ENCODE measurements at regions not wholly inside any gene's neighbourhood (a gene's known extent, or its start where the extent isn't known, plus 50 kb on each side); places are given as distances from the start of the nearest gene placed in this dataset.
A peak's percentile ranks its signal among the peaks of the same experiment; 100 is the strongest.

- 48 to 52% methylated on average over 3 of the region's 3 CpGs for WGBS, 2 donors
- TF ChIP-seq, protein P1, sequence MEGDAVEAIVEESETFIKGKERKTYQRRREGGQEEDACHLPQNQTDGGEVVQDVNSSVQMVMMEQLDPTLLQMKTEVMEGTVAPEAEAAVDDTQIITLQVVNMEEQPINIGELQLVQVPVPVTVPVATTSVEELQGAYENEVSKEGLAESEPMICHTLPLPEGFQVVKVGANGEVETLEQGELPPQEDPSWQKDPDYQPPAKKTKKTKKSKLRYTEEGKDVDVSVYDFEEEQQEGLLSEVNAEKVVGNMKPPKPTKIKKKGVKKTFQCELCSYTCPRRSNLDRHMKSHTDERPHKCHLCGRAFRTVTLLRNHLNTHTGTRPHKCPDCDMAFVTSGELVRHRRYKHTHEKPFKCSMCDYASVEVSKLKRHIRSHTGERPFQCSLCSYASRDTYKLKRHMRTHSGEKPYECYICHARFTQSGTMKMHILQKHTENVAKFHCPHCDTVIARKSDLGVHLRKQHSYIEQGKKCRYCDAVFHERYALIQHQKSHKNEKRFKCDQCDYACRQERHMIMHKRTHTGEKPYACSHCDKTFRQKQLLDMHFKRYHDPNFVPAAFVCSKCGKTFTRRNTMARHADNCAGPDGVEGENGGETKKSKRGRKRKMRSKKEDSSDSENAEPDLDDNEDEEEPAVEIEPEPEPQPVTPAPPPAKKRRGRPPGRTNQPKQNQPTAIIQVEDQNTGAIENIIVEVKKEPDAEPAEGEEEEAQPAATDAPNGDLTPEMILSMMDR (IDR thresholded peaks at IDR 0.05): no peak
- TF ChIP-seq EP300 (IDR thresholded peaks at IDR 0.05) (no peak), POLR2A (IDR thresholded peaks at IDR 0.05) (no peak), POLR2AphosphoS5 (IDR thresholded peaks at IDR 0.05) (no peak)
Measured at GRCh38 chr6:21496196-21496595, 97.4 kb upstream of the SOX4 start.

DNA sequence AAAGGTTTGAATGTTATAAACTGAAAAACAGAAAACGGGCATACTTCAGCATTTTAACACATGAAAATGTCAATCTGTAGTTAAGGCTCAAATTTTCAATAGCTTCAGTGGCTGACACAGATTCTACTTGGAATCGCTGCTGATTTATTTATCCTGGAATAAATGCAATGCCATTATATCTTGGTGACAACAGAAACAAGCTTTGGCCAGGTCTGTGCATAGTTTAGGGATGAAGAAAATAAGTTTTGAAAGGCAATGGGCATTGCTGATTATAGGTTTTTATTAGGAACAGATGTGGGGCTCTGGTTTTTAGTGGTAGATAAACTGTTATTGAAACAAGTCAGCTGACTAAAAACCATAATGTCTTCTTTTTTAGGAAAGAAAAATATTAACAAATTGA lies 96.8 kb upstream of the SOX4 start:
- Histone ChIP-seq H3K9me3 (no peaks in the 10 kb centered on the region), H3K4me3 (no peak overlapping the region), H3K27ac (no peak overlapping the region), H3K27me3 (no peaks in the 10 kb centered on the region), H3K4me1 (no peaks in the 10 kb centered on the region), H3K36me3 (no peaks in the 10 kb centered on the region)
- ATAC-seq (ENCODE audit: low FRiP score in 2 of 2) (peak in 1 of 2 donors; percentile 34), DNase-seq (no peak)
- WGBS, 2 donors: 76 to 86% methylated on average over 2 of the region's 2 CpGs
- TF ChIP-seq POLR2A (IDR thresholded peaks at IDR 0.05): no peak

More at GRCh38 chr6:21496196-21496595, 97.4 kb upstream of the SOX4 start:
- no peak overlapping the region for H3K27ac ChIP-seq
- H3K36me3 ChIP-seq: no peaks in the 10 kb centered on the region
- DNase-seq (no peak), ATAC-seq (ENCODE audit: low FRiP score in 2 of 2) (no peak)
- no peaks in the 10 kb centered on the region for H3K4me1 ChIP-seq
- no peak overlapping the region for H3K4me3 ChIP-seq
- H3K27me3 ChIP-seq: no peaks in the 10 kb centered on the region
- H3K9me3 ChIP-seq: no peaks in the 10 kb centered on the region

DNA sequence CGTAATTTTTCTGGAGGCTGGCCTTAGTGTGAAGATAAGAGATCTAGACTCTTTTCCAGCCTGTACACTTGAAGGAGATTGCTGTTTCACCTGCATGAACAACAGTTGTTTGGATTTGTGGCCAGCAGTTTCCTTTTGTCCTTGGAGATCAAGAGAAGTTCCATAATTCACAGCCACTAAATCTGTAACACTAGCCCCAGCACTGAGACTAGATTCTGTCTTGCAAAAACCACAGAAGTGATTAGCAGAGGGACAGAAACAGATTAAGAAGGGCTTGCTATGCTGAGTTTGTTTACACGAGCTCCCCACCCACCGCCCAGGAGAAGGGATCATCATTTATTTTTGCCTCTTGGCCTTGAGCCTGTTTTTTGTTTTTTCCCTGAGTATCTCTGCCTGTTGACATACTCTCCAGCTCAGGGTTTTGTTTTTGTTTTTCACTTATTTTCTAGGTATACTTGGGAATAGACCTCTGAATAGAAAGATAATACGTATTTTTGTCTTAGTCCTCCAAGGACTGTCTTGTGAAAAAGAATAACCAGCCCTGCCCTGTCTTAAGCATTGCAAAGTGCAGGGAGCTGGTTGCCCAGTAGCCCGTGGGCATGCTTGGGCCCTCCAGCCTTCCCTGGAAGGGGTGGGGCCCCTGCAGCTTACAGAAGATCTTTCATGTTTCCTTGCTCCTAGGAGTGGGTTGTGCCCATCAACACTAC lies 93.1 kb upstream of the SOX4 start:
- Histone ChIP-seq H3K27ac (no peak overlapping the region), H3K4me1 (no peaks in the 10 kb centered on the region), H3K27me3 (no peaks in the 10 kb centered on the region), H3K4me3 (no peak overlapping the region), H3K9me3 (no peaks in the 10 kb centered on the region), H3K36me3 (no peaks in the 10 kb centered on the region)
- 60 to 73% methylated on average over 5 of the region's 5 CpGs for WGBS, 2 donors
- TF ChIP-seq POLR2AphosphoS5 (IDR thresholded peaks at IDR 0.05) (no peak), EP300 (IDR thresholded peaks at IDR 0.05) (no peak), POLR2A (IDR thresholded peaks at IDR 0.05) (no peak)
- TF ChIP-seq, protein P1 (IDR thresholded peaks at IDR 0.05): no peak
- ATAC-seq (ENCODE audit: low FRiP score in 2 of 2): no peak
- DNase-seq: no peak

GRCh38 chr6:21501021-21501354 lies 92.6 kb upstream of the SOX4 start:
- DNase-seq (no peak), ATAC-seq (ENCODE audit: low FRiP score in 2 of 2) (no peak)
- WGBS, 2 donors: 77 to 85% methylated on average over 3 of the region's 3 CpGs

GRCh38 chr6:21501815-21502214 lies 91.7 kb upstream of the SOX4 start:
- Histone ChIP-seq H3K36me3 (no peaks in the 10 kb centered on the region), H3K27ac (no peak overlapping the region), H3K4me3 (no peak overlapping the region), H3K4me1 (no peaks in the 10 kb centered on the region), H3K27me3 (no peaks in the 10 kb centered on the region), H3K9me3 (no peaks in the 10 kb centered on the region)
- DNase-seq (no peak), ATAC-seq (ENCODE audit: low FRiP score in 2 of 2) (no peak)
- TF ChIP-seq POLR2AphosphoS5 (IDR thresholded peaks at IDR 0.05) (no peak), POLR2A (IDR thresholded peaks at IDR 0.05) (no peak), EP300 (IDR thresholded peaks at IDR 0.05) (no peak)
- TF ChIP-seq, protein P1 (IDR thresholded peaks at IDR 0.05): no peak
- WGBS, 2 donors: 95 to 100% methylated on average over 1 of the region's 1 CpG

More at GRCh38 chr6:21501021-21501354, 92.6 kb upstream of the SOX4 start:
- Histone ChIP-seq H3K36me3 (no peaks in the 10 kb centered on the region), H3K27ac (no peak overlapping the region), H3K27me3 (no peaks in the 10 kb centered on the region), H3K4me3 (no peak overlapping the region), H3K4me1 (no peaks in the 10 kb centered on the region), H3K9me3 (no peaks in the 10 kb centered on the region)
- no peak for TF ChIP-seq POLR2A (IDR thresholded peaks at IDR 0.05)
- TF ChIP-seq EP300 (IDR thresholded peaks at IDR 0.05): no peak
- no peak for TF ChIP-seq POLR2AphosphoS5 (IDR thresholded peaks at IDR 0.05)
- TF ChIP-seq, protein P1 (IDR thresholded peaks at IDR 0.05): no peak
